Esophagus squamous epithelium (tissue), 5 donors: ENCODE measurements at regions not wholly inside any gene's neighbourhood (a gene's known extent, or its start where the extent isn't known, plus 50 kb on each side); places are given as distances from the start of the nearest gene placed in this dataset.

Experiments
- DNase-seq: peaks from one replicate; lab custom pipeline; 2025; lab: John Stamatoyannopoulos, UW
- H3K27ac ChIP-seq, 4 donors: fragments of 200-600 bp; sonication (generic); one replicate each; pipeline ENCODE4 v1.5.1; 2016 to 2019; ENCODE audit warnings: mild to moderate bottlenecking in 1 of 4
- H3K27me3 ChIP-seq, 4 donors: fragments of 200-600 bp; sonication (generic); 1 replicate in 3 of 4; 2 replicates in 1 of 4; pipeline versions ENCODE4 v1.5.1 to v1.6.0; 2017 to 2021; ENCODE audit warnings: antibody characterized with exemption in 1 of 4
- H3K36me3 ChIP-seq, 3 donors: fragments of 200-600 bp; sonication (generic); one replicate each; pipeline ENCODE4 v1.5.1; 2016 to 2019
- H3K4me1 ChIP-seq, 3 donors: fragments of 200-600 bp; sonication (generic); one replicate each; pipeline ENCODE4 v1.5.1; 2017 to 2019
- H3K4me3 ChIP-seq, 4 donors: fragments of 200-600 bp; sonication (generic); 1 replicate in 3 of 4; 2 replicates in 1 of 4; pipeline ENCODE4 v1.5.1; 2016 to 2019; ENCODE audit warnings: mild to moderate bottlenecking in 2 of 4, moderate library complexity in 1 of 4
- H3K9me3 ChIP-seq, 3 donors: fragments of 200-600 bp; sonication (generic); one replicate each; pipeline ENCODE4 v1.5.1; 2016 to 2019
- POLR2A ChIP-seq, 4 donors: fragments of 450-650 bp; IDR thresholded peaks; one replicate each; pipeline ENCODE4 v1.6.1; 2017; ENCODE audit warnings: antibody characterized with exemption in 4 of 4, mild to moderate bottlenecking in 4 of 4, moderate library complexity in 3 of 4
- WGBS, 2 donors: methylation state at CpG; one replicate each; pipeline ENCODE4 v1.1.5; 2018; 5-methylcytosine and 5-hydroxymethylcytosine counted together
- intact Hi-C: fragments of 100-400 bp; cut with DNase I; formaldehyde crosslinking; loops from one replicate; pipeline ENCODE4 v1.15.0; 2022
- TF ChIP-seq, protein P1 (sequence below), 6 experiments: fragments of 450-650 bp in 4 of 6; fragments of 200-600 bp in 2 of 6; sonication (generic) in 2 of 6; IDR thresholded peaks; one replicate each; pipeline ENCODE4 v1.5.1; 2016 to 2019; ENCODE audit warnings: antibody characterized with exemption in 6 of 6, mild to moderate bottlenecking in 4 of 6, moderate library complexity in 4 of 6
- donor health status: DM: yes; HTN: yes; CAD: no.

DNA sequence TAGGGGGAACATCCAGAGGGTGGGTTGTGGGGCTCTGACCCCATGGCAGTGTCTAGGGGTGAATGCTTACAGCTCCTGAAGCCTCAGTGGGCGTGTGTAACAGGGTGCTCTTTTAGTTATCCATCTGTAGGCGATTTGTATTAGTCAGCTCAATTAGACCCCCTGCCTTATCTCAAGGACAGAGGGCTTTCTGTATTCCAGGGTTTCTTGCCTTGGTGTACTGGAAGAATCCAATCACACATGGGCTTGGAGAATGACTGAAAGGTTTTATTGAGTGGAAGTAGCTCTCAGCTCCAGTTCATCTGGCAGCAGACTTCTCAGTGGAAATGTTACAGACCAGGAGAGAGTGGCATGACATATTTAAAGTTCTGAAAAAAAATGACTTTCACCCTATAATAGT is 334.0 kb upstream of the GCFC2 start:
- no peak for DNase-seq
- no peaks in the 10 kb centered on the region for H3K4me1 ChIP-seq
- 31% methylated on average over 2 of the region's 2 CpGs for WGBS, 2 donors
- intact Hi-C loops, result no loop called here
- TF ChIP-seq POLR2A (IDR thresholded peaks at IDR 0.05), result no peak
- TF ChIP-seq, protein P1, sequence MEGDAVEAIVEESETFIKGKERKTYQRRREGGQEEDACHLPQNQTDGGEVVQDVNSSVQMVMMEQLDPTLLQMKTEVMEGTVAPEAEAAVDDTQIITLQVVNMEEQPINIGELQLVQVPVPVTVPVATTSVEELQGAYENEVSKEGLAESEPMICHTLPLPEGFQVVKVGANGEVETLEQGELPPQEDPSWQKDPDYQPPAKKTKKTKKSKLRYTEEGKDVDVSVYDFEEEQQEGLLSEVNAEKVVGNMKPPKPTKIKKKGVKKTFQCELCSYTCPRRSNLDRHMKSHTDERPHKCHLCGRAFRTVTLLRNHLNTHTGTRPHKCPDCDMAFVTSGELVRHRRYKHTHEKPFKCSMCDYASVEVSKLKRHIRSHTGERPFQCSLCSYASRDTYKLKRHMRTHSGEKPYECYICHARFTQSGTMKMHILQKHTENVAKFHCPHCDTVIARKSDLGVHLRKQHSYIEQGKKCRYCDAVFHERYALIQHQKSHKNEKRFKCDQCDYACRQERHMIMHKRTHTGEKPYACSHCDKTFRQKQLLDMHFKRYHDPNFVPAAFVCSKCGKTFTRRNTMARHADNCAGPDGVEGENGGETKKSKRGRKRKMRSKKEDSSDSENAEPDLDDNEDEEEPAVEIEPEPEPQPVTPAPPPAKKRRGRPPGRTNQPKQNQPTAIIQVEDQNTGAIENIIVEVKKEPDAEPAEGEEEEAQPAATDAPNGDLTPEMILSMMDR (IDR thresholded peaks at IDR 0.05), result no peak
- no peaks in the 10 kb centered on the region for H3K36me3 ChIP-seq
- no peaks in the 10 kb centered on the region for H3K9me3 ChIP-seq
- no peaks in the 10 kb centered on the region for H3K27me3 ChIP-seq
- no peak overlapping the region for H3K27ac ChIP-seq
- no peak overlapping the region for H3K4me3 ChIP-seq

DNA sequence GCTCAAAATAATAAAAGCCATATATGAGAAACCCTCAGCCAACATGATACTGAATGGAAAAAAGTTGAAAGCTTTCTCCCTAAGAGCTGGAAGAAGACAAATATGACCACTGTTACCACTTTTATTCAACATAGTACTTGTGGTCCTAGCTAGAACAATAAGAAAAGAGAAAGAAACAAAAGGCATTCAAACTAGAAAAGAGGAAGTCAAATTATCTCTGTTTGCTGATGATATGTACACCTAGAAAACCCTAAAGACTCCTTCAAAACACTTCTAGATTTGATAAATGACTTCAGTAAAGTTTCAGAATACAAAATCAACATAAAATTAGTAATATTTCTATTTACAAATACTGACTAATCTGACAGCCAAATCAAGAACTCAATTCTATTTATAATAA is 328.8 kb upstream of the GCFC2 start:
- no peak for TF ChIP-seq POLR2A (IDR thresholded peaks at IDR 0.05)
- TF ChIP-seq, protein P1 (IDR thresholded peaks at IDR 0.05), result no peak

DNA sequence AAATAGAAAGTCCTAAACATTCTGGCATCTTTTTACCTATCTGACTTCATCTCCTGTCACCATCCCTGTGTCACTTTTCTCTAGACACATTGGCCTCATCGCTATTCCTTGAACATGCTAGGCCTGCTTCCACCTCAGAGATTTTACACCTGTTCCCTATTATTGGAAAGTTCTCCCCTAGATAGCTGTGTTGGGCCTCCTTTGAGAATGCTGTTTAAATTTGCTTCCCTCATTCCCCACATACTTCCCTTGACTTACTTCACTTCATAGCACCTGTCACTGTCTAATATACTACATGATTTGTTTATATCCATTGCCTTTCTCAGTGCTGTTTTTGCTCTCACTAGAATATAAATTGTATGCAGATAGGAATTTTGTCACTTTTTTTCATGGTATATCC is 317.0 kb upstream of the GCFC2 start:
- no peaks in the 10 kb centered on the region for H3K27me3 ChIP-seq
- WGBS, 2 donors, result 78 to 82% methylated on average over 1 of the region's 1 CpG
- H3K27ac ChIP-seq, result no peak overlapping the region
- intact Hi-C loops, result no loop called here
- no peaks in the 10 kb centered on the region for H3K4me1 ChIP-seq
- peaks cover 0 to 3% (median 3%) of the 10 kb centered on the region in 3 donors for H3K9me3 ChIP-seq
- no peak overlapping the region for H3K4me3 ChIP-seq
- TF ChIP-seq, protein P1 (IDR thresholded peaks at IDR 0.05), result no peak
- TF ChIP-seq POLR2A (IDR thresholded peaks at IDR 0.05), result no peak
- no peaks in the 10 kb centered on the region for H3K36me3 ChIP-seq
- DNase-seq, result no peak

More for the DNA sequence above, 328.8 kb upstream of the GCFC2 start:
- H3K27ac ChIP-seq, result no peak overlapping the region
- H3K27me3 ChIP-seq, result no peaks in the 10 kb centered on the region
- H3K4me3 ChIP-seq, result no peak overlapping the region
- no peaks in the 10 kb centered on the region for H3K36me3 ChIP-seq
- H3K9me3 ChIP-seq, result no peaks in the 10 kb centered on the region
- DNase-seq, result no peak
- no peaks in the 10 kb centered on the region for H3K4me1 ChIP-seq
- intact Hi-C loops, result no loop called here

DNA sequence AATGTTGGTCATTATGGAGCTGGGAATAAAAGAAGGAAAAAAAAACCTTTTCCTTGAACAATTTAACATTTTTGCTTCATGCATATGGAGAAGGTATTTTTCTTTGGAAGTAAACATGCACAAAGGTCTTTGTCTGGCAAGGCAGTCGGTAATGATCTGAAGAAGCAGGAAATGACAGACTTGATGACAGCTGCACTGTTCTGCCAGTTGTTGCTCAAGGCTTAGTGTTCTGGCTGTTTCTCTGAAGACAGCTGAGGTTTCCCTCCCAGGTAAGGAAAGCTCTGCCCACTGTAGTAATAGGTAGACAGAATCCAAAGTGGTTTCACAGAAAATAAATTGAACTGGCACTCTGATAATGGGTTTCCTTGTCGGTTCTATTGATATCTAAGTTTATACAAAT is 308.4 kb upstream of the GCFC2 start:
- H3K9me3 ChIP-seq, result no peaks in the 10 kb centered on the region
- H3K36me3 ChIP-seq, result no peaks in the 10 kb centered on the region
- H3K4me1 ChIP-seq, result no peaks in the 10 kb centered on the region
- intact Hi-C loops, result no loop called here
- TF ChIP-seq POLR2A (IDR thresholded peaks at IDR 0.05), result no peak
- TF ChIP-seq, protein P1 (IDR thresholded peaks at IDR 0.05), result no peak
- DNase-seq, result no peak
- 41 to 46% methylated on average over 2 of the region's 2 CpGs for WGBS, 2 donors
- H3K4me3 ChIP-seq, result no peak overlapping the region
- H3K27me3 ChIP-seq, result no peaks in the 10 kb centered on the region
- no peak overlapping the region for H3K27ac ChIP-seq

DNA sequence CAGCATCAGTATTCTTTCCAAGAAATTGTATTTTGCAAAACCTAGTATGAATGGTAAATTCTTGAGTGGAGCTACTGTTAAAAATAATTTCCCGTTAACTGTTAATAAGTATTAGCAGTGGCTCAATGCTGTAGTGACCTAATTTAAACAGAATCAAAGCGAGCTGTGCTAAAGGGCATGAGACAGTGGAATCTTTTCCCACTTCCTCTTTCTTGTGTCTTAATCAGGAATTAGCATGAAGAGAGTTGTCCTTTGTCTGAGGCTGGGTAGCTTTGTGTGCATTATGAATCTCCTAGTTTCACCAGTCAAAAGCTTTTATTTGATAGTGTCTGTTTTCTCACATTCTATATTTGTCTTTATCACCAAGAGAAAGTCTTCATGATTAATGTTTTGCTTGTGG is 298.8 kb upstream of the GCFC2 start:
- Histone ChIP-seq H3K27ac (no peak overlapping the region), H3K36me3 (no peaks in the 10 kb centered on the region), H3K4me3 (no peak overlapping the region), H3K9me3 (peaks cover 0 to 4% (median 0%) of the 10 kb centered on the region in 3 donors), H3K27me3 (no peaks in the 10 kb centered on the region), H3K4me1 (no peaks in the 10 kb centered on the region)
- 46 to 49% methylated on average over 2 of the region's 2 CpGs for WGBS, 2 donors
- no peak for DNase-seq
- intact Hi-C loops, result no loop called here
- TF ChIP-seq, protein P1 (IDR thresholded peaks at IDR 0.05), result no peak
- no peak for TF ChIP-seq POLR2A (IDR thresholded peaks at IDR 0.05)
